ENCODE measurements at regions not wholly inside any gene's neighbourhood (a gene's known extent, or its start where the extent isn't known, plus 50 kb on each side); places are given as distances from the start of the nearest gene placed in this dataset.
A peak's percentile ranks its signal among the peaks of the same experiment; 100 is the strongest.

- H3K27me3 ChIP-seq (ENCODE audit: control insufficient read depth, insufficient read depth, low read length) = no peaks in the 10 kb centered on the region
- POLR2A ChIA-PET = no interaction called here
These were observed 62.1 kb downstream of the CTAGE1 start for GRCh38 chr18:22355598-22355997.

GRCh38 chr18:22355069-22355468, 62.6 kb downstream of the CTAGE1 start:
- no peak overlapping the region for H3K4me3 ChIP-seq (ENCODE audit: low read depth, low read length)
- H3K27ac ChIP-seq (ENCODE audit: low read depth, low read length) = no peak overlapping the region
- no peaks in the 10 kb centered on the region for H3K27me3 ChIP-seq (ENCODE audit: control insufficient read depth, insufficient read depth, low read length)
- H3K9me3 ChIP-seq (ENCODE audit: control insufficient read depth, insufficient read depth, low read length) = no peaks in the 10 kb centered on the region
- DNase-seq (ENCODE audit: low read depth, low spot score) = no peak
- no peak for TF ChIP-seq CTCF (IDR thresholded peaks at IDR 0.05; ENCODE audit: low read depth, low read length)
- CTCF ChIA-PET = no interaction called here
- POLR2A ChIA-PET = no interaction called here

More at GRCh38 chr18:22355598-22355997, 62.1 kb downstream of the CTAGE1 start:
- Histone ChIP-seq H3K27ac (ENCODE audit: low read depth, low read length) (no peak overlapping the region), H3K4me3 (ENCODE audit: low read depth, low read length) (no peak overlapping the region), H3K9me3 (ENCODE audit: control insufficient read depth, insufficient read depth, low read length) (no peaks in the 10 kb centered on the region)
- no peak for DNase-seq (ENCODE audit: low read depth, low spot score)
- CTCF ChIA-PET = no interaction called here
- no peak for TF ChIP-seq CTCF (IDR thresholded peaks at IDR 0.05; ENCODE audit: low read depth, low read length)

GRCh38 chr18:22349966-22350365, 67.7 kb downstream of the CTAGE1 start:
- POLR2A ChIA-PET = no interaction called here
- no peaks in the 10 kb centered on the region for H3K9me3 ChIP-seq (ENCODE audit: control insufficient read depth, insufficient read depth, low read length)
- no peak for TF ChIP-seq CTCF (IDR thresholded peaks at IDR 0.05; ENCODE audit: low read depth, low read length)
- DNase-seq (ENCODE audit: low read depth, low spot score) = no peak
- no peaks in the 10 kb centered on the region for H3K27me3 ChIP-seq (ENCODE audit: control insufficient read depth, insufficient read depth, low read length)
- CTCF ChIA-PET = interaction anchor here (1.4 kb wide), 1 partner anchor 213 kb away, joined by 3 read pairs; no protein-coding TSS in a partner anchor
- H3K4me3 ChIP-seq (ENCODE audit: low read depth, low read length) = no peak overlapping the region
- H3K27ac ChIP-seq (ENCODE audit: low read depth, low read length) = no peak overlapping the region

- H3K4me3 ChIP-seq (ENCODE audit: low read depth, low read length) = no peak overlapping the region
- TF ChIP-seq CTCF (IDR thresholded peaks at IDR 0.05; ENCODE audit: low read depth, low read length) = no peak
- CTCF ChIA-PET = interaction anchor here (1.4 kb wide), 1 partner anchor 213 kb away, joined by 3 read pairs; no protein-coding TSS in a partner anchor
- H3K27me3 ChIP-seq (ENCODE audit: control insufficient read depth, insufficient read depth, low read length) = no peaks in the 10 kb centered on the region
- H3K27ac ChIP-seq (ENCODE audit: low read depth, low read length) = no peak overlapping the region
- no peak for DNase-seq (ENCODE audit: low read depth, low spot score)
- no peaks in the 10 kb centered on the region for H3K9me3 ChIP-seq (ENCODE audit: control insufficient read depth, insufficient read depth, low read length)
- POLR2A ChIA-PET = no interaction called here
These were observed 68.3 kb downstream of the CTAGE1 start for GRCh38 chr18:22349317-22349898.

- H3K9me3 ChIP-seq (ENCODE audit: control insufficient read depth, insufficient read depth, low read length) = no peaks in the 10 kb centered on the region
- no peak for DNase-seq (ENCODE audit: low read depth, low spot score)
- no peaks in the 10 kb centered on the region for H3K27me3 ChIP-seq (ENCODE audit: control insufficient read depth, insufficient read depth, low read length)
- TF ChIP-seq CTCF (IDR thresholded peaks at IDR 0.05; ENCODE audit: low read depth, low read length) = no peak
- H3K4me3 ChIP-seq (ENCODE audit: low read depth, low read length) = peak overlapping the region; percentile 55
- ChIA-PET CTCF (no interaction called here), POLR2A (no interaction called here)
- H3K27ac ChIP-seq (ENCODE audit: low read depth, low read length) = peak overlapping the region; percentile 75
These were observed 69.0 kb downstream of the CTAGE1 start for GRCh38 chr18:22348521-22349316.

All from AG04450 (cell line).